Fibroblast of lung (primary cell): ENCODE measurements at regions not wholly inside any gene's neighbourhood (a gene's known extent, or its start where the extent isn't known, plus 50 kb on each side); places are given as distances from the start of the nearest gene placed in this dataset.

ENCODE experiments used
- EZH2 ChIP-seq: IDR thresholded peaks from 2 replicates; pipeline ENCODE4 v1.5.1; 2012; ENCODE audit warnings: low read length, control low read depth, mild to moderate bottlenecking; ENCODE audit errors: missing control alignments
- TF ChIP-seq, protein P1 (sequence below), 2 donors: IDR thresholded peaks in 1 of 2; conservative IDR thresholded peaks in 1 of 2; 1 replicate in 1 of 2; 2 replicates in 1 of 2; pipeline ENCODE4 v1.5.1; 2011 to 2012; ENCODE audit warnings: low read length in 2 of 2, control low read depth in 1 of 2, inconsistent platforms in 1 of 2, low read depth in 1 of 2, mild to moderate bottlenecking in 1 of 2

GRCh38 chr13:31925079-31925478, 106.5 kb upstream of the FRY start:
- TF ChIP-seq, protein P1, sequence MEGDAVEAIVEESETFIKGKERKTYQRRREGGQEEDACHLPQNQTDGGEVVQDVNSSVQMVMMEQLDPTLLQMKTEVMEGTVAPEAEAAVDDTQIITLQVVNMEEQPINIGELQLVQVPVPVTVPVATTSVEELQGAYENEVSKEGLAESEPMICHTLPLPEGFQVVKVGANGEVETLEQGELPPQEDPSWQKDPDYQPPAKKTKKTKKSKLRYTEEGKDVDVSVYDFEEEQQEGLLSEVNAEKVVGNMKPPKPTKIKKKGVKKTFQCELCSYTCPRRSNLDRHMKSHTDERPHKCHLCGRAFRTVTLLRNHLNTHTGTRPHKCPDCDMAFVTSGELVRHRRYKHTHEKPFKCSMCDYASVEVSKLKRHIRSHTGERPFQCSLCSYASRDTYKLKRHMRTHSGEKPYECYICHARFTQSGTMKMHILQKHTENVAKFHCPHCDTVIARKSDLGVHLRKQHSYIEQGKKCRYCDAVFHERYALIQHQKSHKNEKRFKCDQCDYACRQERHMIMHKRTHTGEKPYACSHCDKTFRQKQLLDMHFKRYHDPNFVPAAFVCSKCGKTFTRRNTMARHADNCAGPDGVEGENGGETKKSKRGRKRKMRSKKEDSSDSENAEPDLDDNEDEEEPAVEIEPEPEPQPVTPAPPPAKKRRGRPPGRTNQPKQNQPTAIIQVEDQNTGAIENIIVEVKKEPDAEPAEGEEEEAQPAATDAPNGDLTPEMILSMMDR (conservative IDR thresholded peaks at IDR 0.05 in 1 of 2, IDR thresholded peaks at IDR 0.05 in 1 of 2; ENCODE audit: low read depth in 1 of 2, low read length in 2 of 2) = no peak
- TF ChIP-seq EZH2 = no peak
